Activated B cell treated with CpG ODN at 0.5 μM for 24 hours (primary cell): ENCODE measurements at regions not wholly inside any gene's neighbourhood (a gene's known extent, or its start where the extent isn't known, plus 50 kb on each side); places are given as distances from the start of the nearest gene placed in this dataset.
"Not testable (repeated sequence)": the region's sequence is repeated elsewhere in the genome, so short reads cannot be mapped to it uniquely, and the experiment has no call there.

Experiments
- ATAC-seq: fragments of 200-7000 bp; cut with Tn5 transposase; one replicate; pipeline ENCODE4 v1.10.0; 2021; ENCODE audit warnings: low read depth, mild to moderate bottlenecking, moderate library complexity
- CTCF ChIA-PET: fragments of 350-600 bp; sonication (Branson Sonifier 250); formaldehyde crosslinking; loops from one replicate; lab custom pipeline; 2021; ENCODE audit warnings: antibody characterized with exemption; lab: Charles Lee
- POLR2A ChIA-PET: fragments of 350-600 bp; sonication (Branson Sonifier 250); formaldehyde crosslinking; loops from one replicate; lab custom pipeline; 2021; ENCODE audit warnings: antibody characterized with exemption; lab: Charles Lee
- DNase-seq: peaks from one replicate; pipeline ENCODE4 v3.0.0; 2022
- H3K27ac Mint-ChIP-seq: one replicate; pipeline ENCODE4 v1.8.0; 2020; ENCODE audit warnings: mixed read lengths
- H3K27me3 Mint-ChIP-seq: one replicate; pipeline ENCODE4 v1.8.0; 2021; ENCODE audit warnings: mixed read lengths
- H3K36me3 Mint-ChIP-seq: one replicate; pipeline ENCODE4 v1.8.0; 2021; ENCODE audit warnings: low read depth, mixed read lengths
- H3K4me1 Mint-ChIP-seq: one replicate; pipeline ENCODE4 v1.8.0; 2021; ENCODE audit warnings: mixed read lengths
- H3K4me3 Mint-ChIP-seq: one replicate; pipeline ENCODE4 v1.8.0; 2020; ENCODE audit warnings: mild to moderate bottlenecking, mixed read lengths
- H3K9me3 Mint-ChIP-seq: one replicate; pipeline ENCODE4 v1.8.0; 2020; ENCODE audit warnings: mixed read lengths
- intact Hi-C: fragments of 100-400 bp; cut with micrococcal nuclease; formaldehyde crosslinking; loops from one replicate; pipeline ENCODE4 v1.15.1; 2024
- TF ChIP-seq, protein P1 (sequence below): fragments of 200-600 bp; IDR thresholded peaks from one replicate; pipeline ENCODE4 v1.8.0; 2022; ENCODE audit warnings: antibody characterized with exemption, mild to moderate bottlenecking

DNA sequence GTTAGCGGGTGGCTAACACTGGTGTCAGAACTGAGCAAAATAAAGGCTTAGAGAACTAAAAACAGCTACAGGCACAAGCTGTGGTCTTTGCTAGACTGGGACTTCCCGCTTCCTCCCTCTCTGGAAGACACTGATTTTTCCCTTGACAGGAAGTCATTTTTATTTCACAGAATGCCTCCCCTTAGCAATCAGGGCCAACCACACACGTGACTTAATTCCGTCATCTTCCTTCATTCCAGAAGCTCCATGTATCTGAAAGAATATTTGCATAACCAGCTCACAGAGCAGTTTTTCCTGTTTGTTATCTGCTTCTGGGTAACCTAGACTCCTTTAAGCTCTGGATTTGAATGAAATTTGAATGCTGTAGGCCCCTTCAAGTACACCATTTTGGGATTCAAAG lies 327.5 kb upstream of the FRG1 start:
- H3K36me3 Mint-ChIP-seq: no peaks in the 10 kb centered on the region
- no peaks in the 10 kb centered on the region for H3K27me3 Mint-ChIP-seq
- H3K27ac Mint-ChIP-seq: no peak overlapping the region
- no peak overlapping the region for H3K4me3 Mint-ChIP-seq
- DNase-seq: no peak
- no peaks in the 10 kb centered on the region for H3K4me1 Mint-ChIP-seq
- no peaks in the 10 kb centered on the region for H3K9me3 Mint-ChIP-seq
- no peak for ATAC-seq
- ChIA-PET CTCF (no interaction called here), POLR2A (no interaction called here)
- TF ChIP-seq, protein P1, sequence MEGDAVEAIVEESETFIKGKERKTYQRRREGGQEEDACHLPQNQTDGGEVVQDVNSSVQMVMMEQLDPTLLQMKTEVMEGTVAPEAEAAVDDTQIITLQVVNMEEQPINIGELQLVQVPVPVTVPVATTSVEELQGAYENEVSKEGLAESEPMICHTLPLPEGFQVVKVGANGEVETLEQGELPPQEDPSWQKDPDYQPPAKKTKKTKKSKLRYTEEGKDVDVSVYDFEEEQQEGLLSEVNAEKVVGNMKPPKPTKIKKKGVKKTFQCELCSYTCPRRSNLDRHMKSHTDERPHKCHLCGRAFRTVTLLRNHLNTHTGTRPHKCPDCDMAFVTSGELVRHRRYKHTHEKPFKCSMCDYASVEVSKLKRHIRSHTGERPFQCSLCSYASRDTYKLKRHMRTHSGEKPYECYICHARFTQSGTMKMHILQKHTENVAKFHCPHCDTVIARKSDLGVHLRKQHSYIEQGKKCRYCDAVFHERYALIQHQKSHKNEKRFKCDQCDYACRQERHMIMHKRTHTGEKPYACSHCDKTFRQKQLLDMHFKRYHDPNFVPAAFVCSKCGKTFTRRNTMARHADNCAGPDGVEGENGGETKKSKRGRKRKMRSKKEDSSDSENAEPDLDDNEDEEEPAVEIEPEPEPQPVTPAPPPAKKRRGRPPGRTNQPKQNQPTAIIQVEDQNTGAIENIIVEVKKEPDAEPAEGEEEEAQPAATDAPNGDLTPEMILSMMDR: no peak
- intact Hi-C loops: no loop called here

DNA sequence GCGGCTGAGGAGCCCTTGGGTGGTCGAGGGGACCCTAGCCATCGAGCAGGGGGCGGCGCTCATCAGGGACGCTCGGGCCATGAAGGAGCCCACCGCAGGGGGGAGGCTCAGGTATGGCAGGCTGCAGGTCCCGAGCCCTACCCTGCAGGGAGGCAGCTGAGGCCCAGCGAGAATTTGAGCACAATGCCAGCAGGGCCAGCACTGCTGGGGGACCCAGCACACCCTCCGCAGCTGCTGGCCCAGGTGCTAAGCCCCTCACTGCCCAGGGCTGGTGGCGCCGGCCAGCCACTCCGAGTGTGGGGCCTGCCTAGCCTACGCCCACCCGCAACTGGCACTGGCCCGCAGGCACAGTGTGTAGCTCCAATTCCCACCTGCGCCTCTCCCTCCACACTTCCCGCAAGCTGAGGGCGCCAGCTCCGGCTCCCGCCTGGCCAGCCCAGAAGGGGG lies 325.4 kb upstream of the FRG1 start:
- TF ChIP-seq, protein P1: no peak
- ChIA-PET CTCF (no interaction called here), POLR2A (no interaction called here)
- no peaks in the 10 kb centered on the region for H3K27me3 Mint-ChIP-seq
- H3K4me3 Mint-ChIP-seq: no peak overlapping the region
- H3K27ac Mint-ChIP-seq: no peak overlapping the region
- no peaks in the 10 kb centered on the region for H3K4me1 Mint-ChIP-seq
- intact Hi-C loops: no loop called here
- H3K9me3 Mint-ChIP-seq: no peaks in the 10 kb centered on the region
- DNase-seq: no peak
- ATAC-seq: no peak
- H3K36me3 Mint-ChIP-seq: no peaks in the 10 kb centered on the region

DNA sequence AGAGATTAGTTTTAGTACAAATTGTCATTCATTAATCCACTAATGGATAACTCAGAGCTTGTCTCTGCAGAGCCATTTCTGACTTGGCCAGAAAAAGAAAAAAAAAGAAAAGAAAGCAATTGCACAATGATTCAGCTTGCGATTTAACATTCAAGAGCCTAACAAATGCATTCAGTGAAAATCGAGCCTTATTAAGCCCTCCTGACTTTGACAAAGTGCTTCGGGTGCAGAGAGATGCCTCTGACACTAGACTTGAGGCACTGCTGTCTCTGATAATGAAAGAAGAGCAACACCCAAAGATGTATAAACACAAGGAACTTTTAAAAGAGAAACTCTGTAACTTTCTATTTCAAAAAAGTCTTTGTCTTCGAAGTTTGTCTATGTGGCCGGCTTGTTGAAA lies 322.9 kb upstream of the FRG1 start:
- H3K4me1 Mint-ChIP-seq, DNase-seq, CTCF ChIA-PET, H3K36me3 Mint-ChIP-seq, intact Hi-C loops, H3K4me3 Mint-ChIP-seq, H3K27ac Mint-ChIP-seq, POLR2A ChIA-PET, H3K9me3 Mint-ChIP-seq, H3K27me3 Mint-ChIP-seq, ATAC-seq: not testable (repeated sequence)

DNA sequence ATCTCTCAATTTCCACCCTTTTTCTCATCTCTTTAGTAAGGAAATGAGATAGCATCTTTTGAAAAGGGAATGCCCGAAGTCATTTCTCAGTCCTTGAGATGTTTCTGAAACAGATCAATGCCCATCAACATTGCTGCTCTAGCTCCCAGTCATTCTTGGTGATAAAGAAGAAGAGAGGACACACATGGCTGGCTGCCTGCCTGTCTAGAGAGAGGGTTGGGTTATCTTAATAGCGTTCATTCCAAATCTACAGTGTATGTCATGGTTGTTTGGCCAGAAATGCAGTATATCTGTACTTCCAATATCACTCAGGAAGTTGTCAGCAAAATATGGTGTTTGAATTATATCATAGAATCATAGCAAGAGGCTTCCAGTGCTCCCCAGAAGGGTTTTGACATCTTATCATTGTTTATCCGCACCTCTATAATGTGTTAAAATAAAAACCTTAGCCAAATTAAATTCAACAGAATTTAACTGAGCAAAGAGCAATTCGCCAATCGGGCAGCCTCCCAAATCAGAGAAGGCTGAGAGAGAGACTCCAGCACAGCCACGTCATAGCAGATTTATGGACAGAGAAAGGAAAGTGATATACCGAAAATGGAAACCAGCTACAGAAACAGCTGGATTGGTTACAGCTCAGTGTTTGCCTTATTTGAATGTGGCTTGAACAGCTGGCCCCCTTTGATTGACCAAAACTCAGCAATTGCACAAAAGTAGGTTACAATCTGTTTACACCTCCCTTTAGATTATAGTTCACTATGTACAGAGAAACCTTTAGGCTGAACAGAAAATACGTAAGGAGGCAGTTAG lies 321.0 kb upstream of the FRG1 start:
- POLR2A ChIA-PET, ATAC-seq, H3K27me3 Mint-ChIP-seq, H3K27ac Mint-ChIP-seq, H3K4me1 Mint-ChIP-seq, intact Hi-C loops, CTCF ChIA-PET, H3K4me3 Mint-ChIP-seq, H3K9me3 Mint-ChIP-seq, DNase-seq, H3K36me3 Mint-ChIP-seq: not testable (repeated sequence)

DNA sequence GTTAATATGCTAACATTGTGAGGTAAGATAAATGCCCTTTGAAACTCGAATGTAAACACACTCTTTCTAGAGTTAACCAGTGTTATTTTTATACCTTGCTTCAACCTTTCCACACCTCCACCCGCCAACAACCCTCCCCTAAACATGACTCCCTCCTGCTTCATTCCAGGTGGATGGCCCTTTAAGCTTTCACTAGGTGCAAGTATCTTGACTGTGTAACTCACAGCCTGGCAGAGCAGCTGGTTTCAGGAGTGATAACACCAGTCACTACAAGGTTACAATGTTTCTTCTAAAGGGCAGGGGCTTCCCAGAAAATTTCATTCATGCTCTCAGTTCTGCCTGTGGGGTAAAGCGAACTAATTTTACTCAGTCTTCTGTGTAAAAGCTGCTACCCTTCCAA lies 318.1 kb upstream of the FRG1 start:
- H3K4me1 Mint-ChIP-seq, POLR2A ChIA-PET, H3K27me3 Mint-ChIP-seq, H3K4me3 Mint-ChIP-seq, H3K27ac Mint-ChIP-seq, ATAC-seq, DNase-seq, intact Hi-C loops, CTCF ChIA-PET, H3K36me3 Mint-ChIP-seq, H3K9me3 Mint-ChIP-seq: not testable (repeated sequence)

DNA sequence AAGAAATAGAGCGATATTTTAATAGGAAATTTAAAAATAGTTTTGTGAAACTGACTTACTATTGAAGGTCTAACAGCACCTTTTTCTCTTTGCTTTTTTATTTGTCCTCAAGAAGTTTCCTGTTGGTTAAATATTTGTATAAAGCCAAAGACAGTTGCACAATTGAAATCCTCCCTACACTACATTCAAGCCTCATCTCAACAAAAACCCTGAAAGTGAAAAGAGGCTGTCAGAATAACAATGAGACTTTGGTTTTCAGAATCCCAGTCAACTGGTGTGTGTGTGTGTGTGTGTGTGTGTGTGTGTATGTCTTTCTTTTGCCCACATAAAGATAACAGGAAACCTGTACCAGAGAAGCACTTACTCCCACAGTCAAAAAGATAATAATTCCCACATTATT lies 313.6 kb upstream of the FRG1 start:
- H3K4me3 Mint-ChIP-seq, ATAC-seq, CTCF ChIA-PET, H3K36me3 Mint-ChIP-seq, H3K27ac Mint-ChIP-seq, H3K27me3 Mint-ChIP-seq, POLR2A ChIA-PET, H3K4me1 Mint-ChIP-seq, intact Hi-C loops, H3K9me3 Mint-ChIP-seq, DNase-seq: not testable (repeated sequence)

DNA sequence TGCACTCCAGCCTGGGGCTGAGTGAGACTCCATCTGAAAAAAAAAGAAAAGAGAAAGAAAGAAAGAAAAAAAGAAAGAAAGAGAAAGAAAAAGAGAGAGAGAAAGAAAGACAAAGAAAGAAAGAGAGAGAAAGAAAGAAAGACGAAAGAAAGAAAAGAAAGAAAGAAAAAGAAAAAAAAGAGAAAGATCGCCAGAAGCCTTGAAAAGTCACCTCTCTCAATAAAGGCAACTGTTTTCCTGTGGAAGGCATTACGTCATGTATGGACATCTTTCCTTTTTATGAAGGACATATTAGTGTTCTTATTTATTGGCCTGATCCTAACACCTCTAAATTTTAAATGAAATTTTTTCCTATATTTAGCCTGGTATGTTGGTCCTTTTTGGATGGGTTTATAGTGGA lies 310.9 kb upstream of the FRG1 start:
- H3K27me3 Mint-ChIP-seq, H3K9me3 Mint-ChIP-seq, DNase-seq, H3K36me3 Mint-ChIP-seq, H3K4me3 Mint-ChIP-seq, H3K27ac Mint-ChIP-seq, H3K4me1 Mint-ChIP-seq, POLR2A ChIA-PET, intact Hi-C loops, ATAC-seq, CTCF ChIA-PET: not testable (repeated sequence)

DNA sequence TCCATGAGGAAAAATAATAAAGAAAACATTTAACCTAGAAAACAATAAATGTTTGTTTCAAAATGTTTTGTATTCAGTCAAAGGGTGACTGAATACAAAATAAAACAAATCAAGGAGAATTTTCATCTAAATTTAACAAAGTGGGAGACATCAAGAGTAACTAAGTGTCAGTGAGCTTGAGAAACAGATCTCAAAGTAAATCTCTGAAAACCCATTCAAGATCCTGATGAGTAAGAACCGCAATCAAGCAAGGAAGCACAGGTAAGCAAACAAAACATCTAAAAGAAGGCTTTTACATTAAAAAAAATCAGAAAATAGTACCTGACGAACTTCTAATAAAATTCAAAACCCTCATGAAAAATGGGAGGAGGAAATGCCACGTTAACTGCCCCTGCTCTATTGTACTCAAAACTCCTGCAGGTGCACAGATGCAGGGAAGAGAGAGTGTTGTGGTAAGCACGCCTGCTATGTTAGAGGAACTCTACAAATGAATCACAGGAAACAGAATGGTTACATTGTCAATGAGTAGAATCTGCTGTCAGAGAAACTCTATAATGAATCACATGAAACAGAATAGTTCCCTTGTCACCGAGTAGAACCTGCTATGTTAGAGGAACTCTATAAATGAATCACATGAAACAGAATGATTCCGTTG lies 309.6 kb upstream of the FRG1 start:
- H3K27me3 Mint-ChIP-seq, ATAC-seq, H3K27ac Mint-ChIP-seq, intact Hi-C loops, H3K36me3 Mint-ChIP-seq, DNase-seq, H3K4me1 Mint-ChIP-seq, H3K9me3 Mint-ChIP-seq, POLR2A ChIA-PET, CTCF ChIA-PET, H3K4me3 Mint-ChIP-seq: not testable (repeated sequence)

DNA sequence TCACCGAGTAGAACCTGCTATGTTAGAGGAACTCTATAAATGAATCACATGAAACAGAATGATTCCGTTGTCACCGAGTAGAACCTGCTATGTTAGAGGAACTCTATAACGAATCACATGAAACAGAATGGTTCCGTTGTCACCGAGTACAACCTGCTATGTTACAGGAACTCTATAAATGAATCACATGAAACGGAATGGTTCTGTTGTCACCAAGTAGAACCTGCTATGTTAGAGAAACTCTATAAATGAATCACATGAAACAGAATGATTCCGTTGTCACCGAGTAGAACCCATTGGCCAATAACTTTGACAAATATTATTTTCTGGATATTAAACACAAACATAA lies 309.1 kb upstream of the FRG1 start:
- H3K27ac Mint-ChIP-seq, H3K4me3 Mint-ChIP-seq, POLR2A ChIA-PET, DNase-seq, H3K36me3 Mint-ChIP-seq, intact Hi-C loops, CTCF ChIA-PET, H3K27me3 Mint-ChIP-seq, H3K9me3 Mint-ChIP-seq, H3K4me1 Mint-ChIP-seq, ATAC-seq: not testable (repeated sequence)

DNA sequence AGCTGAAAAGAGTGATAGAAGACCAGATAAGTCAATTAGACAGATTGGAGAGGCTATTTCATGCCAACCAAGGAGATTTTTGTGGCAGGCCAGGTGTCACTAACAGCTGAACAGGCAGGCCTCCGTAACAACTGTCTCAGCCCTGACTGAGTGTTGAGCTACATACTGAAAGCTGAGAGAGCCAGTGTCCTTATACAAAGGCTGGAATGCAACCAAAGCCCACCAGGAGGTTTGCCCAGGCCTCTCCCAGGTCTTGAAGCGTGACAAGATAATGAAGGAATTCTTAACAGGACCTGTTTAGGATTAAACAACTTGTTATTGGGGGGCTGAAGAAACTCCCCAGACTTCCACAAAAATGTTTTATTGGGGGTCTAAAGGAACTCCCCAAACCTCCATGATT lies 290.2 kb upstream of the FRG1 start:
- DNase-seq, ATAC-seq, CTCF ChIA-PET, H3K36me3 Mint-ChIP-seq, H3K27ac Mint-ChIP-seq, H3K4me3 Mint-ChIP-seq, intact Hi-C loops, POLR2A ChIA-PET, H3K4me1 Mint-ChIP-seq, H3K27me3 Mint-ChIP-seq, H3K9me3 Mint-ChIP-seq: not testable (repeated sequence)
